Endothelial cell (in vitro differentiated cells): ENCODE measurements at regions not wholly inside any gene's neighbourhood (a gene's known extent, or its start where the extent isn't known, plus 50 kb on each side); places are given as distances from the start of the nearest gene placed in this dataset.
A peak's percentile ranks its signal among the peaks of the same experiment; 100 is the strongest.
"Not testable (repeated sequence)": the region's sequence is repeated elsewhere in the genome, so short reads cannot be mapped to it uniquely, and the experiment has no call there.

Experiments used
- DNase-seq: peaks from one replicate; pipeline ENCODE4 v3.0.0; 2021; ENCODE audit warnings: low spot score
- H3K27ac Mint-ChIP-seq: one replicate; pipeline ENCODE4 v1.8.0; 2021; ENCODE audit warnings: mixed read lengths, inconsistent platforms; ENCODE audit not compliant: unreplicated experiment
- H3K27me3 Mint-ChIP-seq: one replicate; pipeline ENCODE4 v1.8.0; 2021; ENCODE audit warnings: mild to moderate bottlenecking, moderate library complexity, mixed read lengths, inconsistent platforms; ENCODE audit not compliant: unreplicated experiment
- H3K36me3 Mint-ChIP-seq: one replicate; pipeline ENCODE4 v1.8.0; 2021; ENCODE audit warnings: mild to moderate bottlenecking, low read depth, mixed read lengths, inconsistent platforms; ENCODE audit not compliant: unreplicated experiment
- H3K4me1 Mint-ChIP-seq: one replicate; pipeline ENCODE4 v1.8.0; 2021; ENCODE audit warnings: mild to moderate bottlenecking, mixed read lengths, inconsistent platforms; ENCODE audit not compliant: unreplicated experiment
- H3K4me3 Mint-ChIP-seq: one replicate; pipeline ENCODE4 v1.8.0; 2021; ENCODE audit warnings: mild to moderate bottlenecking, mixed read lengths, inconsistent platforms; ENCODE audit not compliant: unreplicated experiment
- H3K9me3 Mint-ChIP-seq: one replicate; pipeline ENCODE4 v1.8.0; 2021; ENCODE audit warnings: mixed read lengths, inconsistent platforms; ENCODE audit not compliant: unreplicated experiment
- CTCF ChIP-seq: fragments of 200-600 bp; sonication (generic); IDR thresholded peaks from one replicate; pipeline ENCODE4 v1.5.0; 2021; ENCODE audit warnings: antibody characterized with exemption; ENCODE audit not compliant: unreplicated experiment

DNA sequence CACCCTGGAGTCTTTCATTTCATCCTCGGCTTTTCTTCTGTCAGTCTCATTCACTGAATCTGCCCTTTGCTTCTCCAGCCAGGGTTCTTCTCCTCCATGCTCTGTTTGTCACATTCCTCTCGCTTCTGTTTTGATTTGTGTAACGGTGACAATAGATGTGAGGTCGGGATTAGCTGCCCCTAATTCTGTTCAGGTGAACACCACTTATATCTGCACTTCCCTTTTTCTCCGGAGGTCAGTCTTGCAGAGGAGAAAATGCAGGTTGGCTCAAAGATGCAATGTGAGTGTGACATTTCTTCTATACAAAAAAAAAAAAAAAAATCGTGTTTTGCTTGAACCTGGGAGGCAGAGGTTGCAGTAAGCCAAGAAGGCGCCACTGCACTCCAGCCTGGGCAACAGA, 262.9 kb downstream of the ASMT start:
- peaks cover 3% of the 10 kb centered on the region for H3K9me3 Mint-ChIP-seq
- no peak for TF ChIP-seq CTCF
- no peak for DNase-seq
- H3K36me3 Mint-ChIP-seq: no peaks in the 10 kb centered on the region
- H3K4me3 Mint-ChIP-seq: no peak overlapping the region
- H3K27me3 Mint-ChIP-seq: peaks cover 5% of the 10 kb centered on the region
- H3K27ac Mint-ChIP-seq: no peak overlapping the region
- H3K4me1 Mint-ChIP-seq: no peaks in the 10 kb centered on the region

GRCh38 chrX:1880884-1881817, 266.3 kb downstream of the ASMT start:
- not testable (repeated sequence) for H3K4me3 Mint-ChIP-seq, H3K36me3 Mint-ChIP-seq, H3K27ac Mint-ChIP-seq, H3K4me1 Mint-ChIP-seq, DNase-seq
- Mint-ChIP-seq H3K9me3 (peaks cover 14% of the 10 kb centered on the region), H3K27me3 (peaks cover 14% of the 10 kb centered on the region)

GRCh38 chrX:1883772-1884171, 268.9 kb downstream of the ASMT start:
- no peak for TF ChIP-seq CTCF
- H3K9me3 Mint-ChIP-seq: peaks cover 14% of the 10 kb centered on the region

GRCh38 chrX:1884446-1884845, 269.6 kb downstream of the ASMT start:
- TF ChIP-seq CTCF: no peak
- Mint-ChIP-seq H3K27ac (peak overlapping the region; percentile 49), H3K27me3 (peaks cover 16% of the 10 kb centered on the region), H3K4me3 (no peak overlapping the region), H3K9me3 (peaks cover 14% of the 10 kb centered on the region), H3K36me3 (peaks cover 8% of the 10 kb centered on the region), H3K4me1 (peaks cover 9% of the 10 kb centered on the region)
- DNase-seq: no peak

More at GRCh38 chrX:1883772-1884171, 268.9 kb downstream of the ASMT start:
- peak overlapping the region; percentile 38 for H3K4me3 Mint-ChIP-seq
- peak; percentile 26 for DNase-seq
- peak overlapping the region; percentile 76 for H3K27ac Mint-ChIP-seq
- H3K36me3 Mint-ChIP-seq: peaks cover 8% of the 10 kb centered on the region
- peaks cover 16% of the 10 kb centered on the region for H3K27me3 Mint-ChIP-seq
- peaks cover 9% of the 10 kb centered on the region for H3K4me1 Mint-ChIP-seq

DNA sequence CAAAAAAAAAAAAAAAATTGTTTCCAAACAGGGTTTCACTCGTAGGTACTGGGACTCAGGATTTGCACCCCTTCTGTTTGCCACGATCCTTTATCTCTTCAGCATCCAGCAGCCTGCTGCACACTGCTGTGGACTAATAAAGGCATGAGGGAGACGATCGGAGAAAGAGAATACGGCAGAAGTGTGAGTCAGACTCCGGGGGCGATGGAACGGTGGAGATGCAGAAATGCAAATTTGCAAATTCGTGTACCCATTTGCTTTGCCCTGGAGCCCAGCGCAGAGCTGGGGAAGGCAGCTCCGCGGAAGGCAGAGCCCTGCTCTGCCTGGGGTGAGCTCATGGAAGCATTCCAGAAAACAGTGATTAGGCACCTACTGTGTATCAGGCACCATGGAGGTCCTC, 270.3 kb downstream of the ASMT start:
- TF ChIP-seq CTCF: no peak
- Mint-ChIP-seq H3K4me1 (peaks cover 9% of the 10 kb centered on the region), H3K9me3 (peaks cover 14% of the 10 kb centered on the region), H3K36me3 (peaks cover 8% of the 10 kb centered on the region), H3K27me3 (peaks cover 16% of the 10 kb centered on the region), H3K4me3 (peak overlapping the region; percentile 34), H3K27ac (no peak overlapping the region)
- DNase-seq: no peak

DNA sequence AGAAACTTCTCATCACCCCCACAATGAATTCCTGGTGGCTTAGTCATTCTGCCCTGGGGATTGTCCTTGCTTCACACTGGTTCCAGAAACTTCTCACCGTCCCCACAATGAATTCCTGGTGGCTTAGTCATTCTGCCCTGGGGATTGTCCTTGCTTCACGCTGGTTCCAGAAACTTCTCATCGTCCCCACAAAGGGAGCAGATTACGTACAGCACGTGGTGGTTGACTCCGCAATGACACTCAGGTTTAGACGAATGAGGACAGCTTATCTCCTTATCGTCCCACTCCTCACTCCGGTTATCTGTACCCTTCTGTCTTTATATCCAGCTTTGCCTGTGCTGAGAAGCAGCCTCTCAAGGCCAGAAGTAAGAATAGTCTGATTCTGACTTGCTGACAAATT, 273.4 kb downstream of the ASMT start:
- DNase-seq, H3K36me3 Mint-ChIP-seq, H3K4me3 Mint-ChIP-seq, H3K27ac Mint-ChIP-seq: not testable (repeated sequence)
- Mint-ChIP-seq H3K4me1 (peaks cover 14% of the 10 kb centered on the region), H3K9me3 (peaks cover 10% of the 10 kb centered on the region), H3K27me3 (peaks cover 14% of the 10 kb centered on the region)
